LNCAP (cell line): ENCODE measurements at regions not wholly inside any gene's neighbourhood (a gene's known extent, or its start where the extent isn't known, plus 50 kb on each side); places are given as distances from the start of the nearest gene placed in this dataset.

ENCODE experiments used
- TF ChIP-seq, protein P1 (sequence below): fragments of 450-650 bp; IDR thresholded peaks from 2 replicates; pipeline ENCODE4 v1.5.1; 2017; ENCODE audit warnings: mild to moderate bottlenecking

DNA sequence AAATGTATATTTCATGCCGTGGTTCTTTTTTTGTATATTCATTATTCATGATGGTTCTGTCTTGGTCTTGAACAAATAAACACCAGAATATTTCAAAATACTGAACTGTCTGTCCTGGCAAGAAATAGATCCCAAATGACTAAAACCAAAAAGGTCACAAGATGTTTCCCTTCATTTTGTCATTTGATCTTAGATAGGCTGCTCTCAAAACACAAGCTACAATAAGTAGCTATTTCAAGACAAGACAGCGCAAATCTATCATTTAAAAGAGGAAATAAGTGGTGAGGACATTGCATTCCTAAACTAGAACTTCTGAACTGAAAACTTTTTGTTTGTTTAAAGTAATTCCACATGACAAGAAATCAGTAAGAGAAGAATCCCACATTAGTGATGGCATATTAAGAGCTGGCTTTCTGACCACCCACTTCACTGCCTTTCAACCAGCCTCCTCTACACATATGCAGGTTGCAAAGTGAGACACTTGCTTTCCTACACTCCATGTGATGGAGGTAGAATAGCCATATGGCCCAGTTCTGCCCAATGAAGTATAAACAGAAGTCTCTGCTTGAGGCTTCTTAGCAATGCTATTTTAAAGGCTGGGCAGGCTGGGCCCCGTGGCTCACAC, 54.4 kb upstream of the CCDC28A start:
- TF ChIP-seq, protein P1, sequence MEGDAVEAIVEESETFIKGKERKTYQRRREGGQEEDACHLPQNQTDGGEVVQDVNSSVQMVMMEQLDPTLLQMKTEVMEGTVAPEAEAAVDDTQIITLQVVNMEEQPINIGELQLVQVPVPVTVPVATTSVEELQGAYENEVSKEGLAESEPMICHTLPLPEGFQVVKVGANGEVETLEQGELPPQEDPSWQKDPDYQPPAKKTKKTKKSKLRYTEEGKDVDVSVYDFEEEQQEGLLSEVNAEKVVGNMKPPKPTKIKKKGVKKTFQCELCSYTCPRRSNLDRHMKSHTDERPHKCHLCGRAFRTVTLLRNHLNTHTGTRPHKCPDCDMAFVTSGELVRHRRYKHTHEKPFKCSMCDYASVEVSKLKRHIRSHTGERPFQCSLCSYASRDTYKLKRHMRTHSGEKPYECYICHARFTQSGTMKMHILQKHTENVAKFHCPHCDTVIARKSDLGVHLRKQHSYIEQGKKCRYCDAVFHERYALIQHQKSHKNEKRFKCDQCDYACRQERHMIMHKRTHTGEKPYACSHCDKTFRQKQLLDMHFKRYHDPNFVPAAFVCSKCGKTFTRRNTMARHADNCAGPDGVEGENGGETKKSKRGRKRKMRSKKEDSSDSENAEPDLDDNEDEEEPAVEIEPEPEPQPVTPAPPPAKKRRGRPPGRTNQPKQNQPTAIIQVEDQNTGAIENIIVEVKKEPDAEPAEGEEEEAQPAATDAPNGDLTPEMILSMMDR, result no peak

DNA sequence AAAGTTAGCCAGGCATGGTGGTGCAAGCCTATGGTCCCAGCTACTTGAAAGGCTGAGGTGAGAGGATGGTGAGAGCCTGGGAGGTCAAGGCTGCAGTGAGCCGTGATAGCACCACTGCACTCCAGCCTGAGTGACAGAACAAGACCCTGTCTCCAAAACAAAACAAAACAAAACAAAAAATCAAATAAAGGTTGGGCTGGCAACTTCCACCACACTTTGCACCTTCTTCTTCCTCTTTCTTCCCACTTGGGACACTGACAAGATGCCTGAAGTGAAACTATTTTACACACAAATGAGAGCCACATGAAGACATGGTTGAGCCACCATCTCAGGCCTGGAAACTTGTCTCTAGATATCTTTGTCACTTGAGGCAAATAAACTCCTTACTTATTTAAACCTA, 53.8 kb upstream of the CCDC28A start:
- TF ChIP-seq, protein P1, result no peak

DNA sequence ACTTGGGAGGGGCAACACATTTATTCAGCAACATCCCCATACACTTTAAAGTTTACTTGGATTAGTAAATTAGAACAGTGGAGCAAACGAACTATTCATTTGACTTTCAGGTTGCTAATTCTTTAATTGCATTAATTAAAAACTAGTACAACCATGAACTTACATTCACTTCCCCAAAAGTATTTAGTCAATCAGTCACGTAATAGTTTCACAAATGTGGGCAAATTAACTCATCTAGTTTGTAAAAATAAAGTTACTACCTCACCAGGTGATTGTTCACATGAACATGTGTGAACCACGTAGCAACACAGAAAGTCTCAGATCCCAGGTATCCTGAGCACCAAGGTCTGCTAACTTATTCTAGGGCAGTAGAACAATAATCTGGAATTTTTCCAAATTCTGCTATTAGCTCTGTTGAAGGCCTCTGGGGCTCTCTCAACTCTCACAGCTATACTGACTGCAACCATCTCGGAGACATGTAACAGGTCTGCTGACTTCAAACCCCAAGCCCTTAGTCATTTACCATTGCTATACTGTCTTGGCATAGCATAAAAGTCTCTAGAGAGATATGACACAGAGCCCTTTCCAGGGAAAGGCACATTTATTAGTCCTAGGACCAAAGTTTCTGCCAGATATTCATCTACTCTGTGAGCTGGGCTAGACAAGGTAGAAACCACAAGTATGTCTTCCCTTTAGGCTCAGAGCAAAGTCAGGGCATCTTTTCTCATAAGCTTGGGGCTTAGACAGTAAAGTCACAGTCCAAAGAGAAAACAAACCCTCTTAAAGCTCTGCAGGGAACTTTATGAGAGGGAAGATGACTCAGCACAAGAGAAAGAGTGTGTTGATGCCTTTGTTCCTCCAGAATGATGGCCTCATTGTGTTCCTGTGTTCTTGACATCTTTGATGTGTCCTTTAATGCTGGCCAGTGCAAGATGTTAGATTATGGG, 50.9 kb upstream of the CCDC28A start:
- TF ChIP-seq, protein P1, result no peak
